WTC11 (cell line): ENCODE measurements at regions not wholly inside any gene's neighbourhood (a gene's known extent, or its start where the extent isn't known, plus 50 kb on each side); places are given as distances from the start of the nearest gene placed in this dataset.

ENCODE experiments used
- ATAC-seq: fragments of 200-7000 bp; cut with Tn5 transposase; 2 replicates; pipeline ENCODE4 v1.10.0; 2021; ENCODE audit warnings: mild to moderate bottlenecking, moderate library complexity
- CTCF ChIA-PET: fragments of 300-600 bp; sonication (Branson Sonifier 250); formaldehyde crosslinking; loops from one replicate; lab custom pipeline; 2021; ENCODE audit warnings: antibody characterized with exemption; lab: Charles Lee
- POLR2A ChIA-PET: fragments of 350-600 bp; sonication (Branson Sonifier 250); formaldehyde crosslinking; loops from one replicate; lab custom pipeline; 2021; ENCODE audit warnings: antibody characterized with exemption; lab: Charles Lee
- DNase-seq: peaks from one replicate; pipeline ENCODE4 v3.0.0; 2021; ENCODE audit warnings: low spot score
- H3K27ac Mint-ChIP-seq: 2 replicates; pipeline ENCODE4 v1.8.0; 2021; ENCODE audit warnings: mixed read lengths
- H3K27me3 Mint-ChIP-seq: 2 replicates; pipeline ENCODE4 v1.8.0; 2021; ENCODE audit warnings: low read depth, mild to moderate bottlenecking, moderate library complexity, mixed read lengths
- H3K36me3 Mint-ChIP-seq: 2 replicates; pipeline ENCODE4 v1.8.0; 2021; ENCODE audit warnings: mixed read lengths
- H3K4me1 Mint-ChIP-seq: 2 replicates; pipeline ENCODE4 v1.8.0; 2022; ENCODE audit warnings: mixed read lengths
- H3K4me3 Mint-ChIP-seq: 2 replicates; pipeline ENCODE4 v1.8.0; 2021; ENCODE audit warnings: mild to moderate bottlenecking, moderate library complexity, mixed read lengths
- H3K9me3 Mint-ChIP-seq: 2 replicates; pipeline ENCODE4 v1.8.0; 2021; ENCODE audit warnings: mixed read lengths
- ATF1 ChIP-seq: sonication (generic); formaldehyde crosslinking; IDR thresholded peaks from 2 replicates; pipeline ENCODE4 v1.8.1; 2023; ENCODE audit warnings: mild to moderate bottlenecking, moderate library complexity, missing genetic modification reagents
- E2F4 ChIP-seq: sonication (generic); formaldehyde crosslinking; IDR thresholded peaks from 2 replicates; pipeline ENCODE4 v1.8.1; 2022; ENCODE audit warnings: low read depth, mild to moderate bottlenecking, moderate library complexity, missing genetic modification reagents, borderline replicate concordance
- EMX1 ChIP-seq: fragments of 250-450 bp; sonication (Bioruptor Pico); IDR thresholded peaks from 2 replicates; pipeline ENCODE4 v1.8.0; 2021; ENCODE audit warnings: mild to moderate bottlenecking
- ESRRA ChIP-seq: sonication (generic); formaldehyde crosslinking; IDR thresholded peaks from 2 replicates; pipeline ENCODE4 v1.8.1; 2022; ENCODE audit warnings: mild to moderate bottlenecking, missing genetic modification reagents, borderline replicate concordance
- FOXJ3 ChIP-seq: sonication (generic); formaldehyde crosslinking; IDR thresholded peaks from 2 replicates; pipeline ENCODE4 v1.9.0; 2021; ENCODE audit warnings: missing genetic modification reagents, mild to moderate bottlenecking, borderline replicate concordance
- GRHL2 ChIP-seq: fragments of 250-450 bp; sonication (Bioruptor Pico); IDR thresholded peaks from 2 replicates; pipeline ENCODE4 v1.8.0; 2022; ENCODE audit warnings: mild to moderate bottlenecking, moderate library complexity; ENCODE audit not compliant: insufficient replicate concordance, severe bottlenecking
- HMGA2 ChIP-seq: fragments of 250-450 bp; sonication (Bioruptor Pico); IDR thresholded peaks from 2 replicates; pipeline ENCODE4 v1.4.0; 2021; ENCODE audit warnings: mild to moderate bottlenecking, moderate library complexity
- IRF1 ChIP-seq: sonication (generic); formaldehyde crosslinking; IDR thresholded peaks from 2 replicates; pipeline ENCODE4 v1.8.0; 2023; ENCODE audit warnings: missing genetic modification reagents
- IRF2 ChIP-seq: sonication (generic); formaldehyde crosslinking; IDR thresholded peaks from 2 replicates; pipeline ENCODE4 v1.8.0; 2022; ENCODE audit warnings: low read depth, missing genetic modification reagents, borderline replicate concordance
- MLX ChIP-seq: sonication (generic); formaldehyde crosslinking; IDR thresholded peaks from 2 replicates; pipeline ENCODE4 v1.8.1; 2023; ENCODE audit warnings: mild to moderate bottlenecking, missing genetic modification reagents, moderate library complexity
- MXD4 ChIP-seq: fragments of 250-450 bp; sonication (Bioruptor Pico); IDR thresholded peaks from 2 replicates; pipeline ENCODE4 v1.8.0; 2021; ENCODE audit warnings: mild to moderate bottlenecking, moderate library complexity, borderline replicate concordance
- NFATC4 ChIP-seq: fragments of 250-450 bp; sonication (Bioruptor Pico); IDR thresholded peaks from 2 replicates; pipeline ENCODE4 v1.9.0; 2021; ENCODE audit warnings: mild to moderate bottlenecking
- NFE2L1 ChIP-seq: sonication (generic); formaldehyde crosslinking; IDR thresholded peaks from 2 replicates; pipeline ENCODE4 v1.8.1; 2023; ENCODE audit warnings: missing genetic modification reagents
- NFYB ChIP-seq: sonication (generic); formaldehyde crosslinking; conservative IDR thresholded peaks from 2 replicates; pipeline ENCODE4 v1.8.0; 2022; ENCODE audit warnings: low read depth, missing genetic modification reagents
- NR2C2 ChIP-seq: sonication (generic); formaldehyde crosslinking; IDR thresholded peaks from 2 replicates; pipeline ENCODE4 v1.8.0; 2022; ENCODE audit warnings: mild to moderate bottlenecking, missing genetic modification reagents
- RELA ChIP-seq: sonication (generic); formaldehyde crosslinking; IDR thresholded peaks from 2 replicates; pipeline ENCODE4 v1.8.1; 2022; ENCODE audit warnings: missing genetic modification reagents, mild to moderate bottlenecking, borderline replicate concordance
- SP1 ChIP-seq: sonication (generic); formaldehyde crosslinking; conservative IDR thresholded peaks from 2 replicates; pipeline ENCODE4 v1.8.1; 2022; ENCODE audit warnings: missing genetic modification reagents
- TP53 ChIP-seq: sonication (generic); formaldehyde crosslinking; IDR thresholded peaks from 2 replicates; pipeline ENCODE4 v1.8.1; 2023; ENCODE audit warnings: mild to moderate bottlenecking, missing genetic modification reagents
- ZNF121 ChIP-seq: sonication (generic); formaldehyde crosslinking; IDR thresholded peaks from 2 replicates; pipeline ENCODE4 v1.8.0; 2023; ENCODE audit warnings: missing genetic modification reagents
- ZNF138 ChIP-seq: sonication (generic); formaldehyde crosslinking; conservative IDR thresholded peaks from 2 replicates; pipeline ENCODE4 v1.8.1; 2022; ENCODE audit warnings: mild to moderate bottlenecking, moderate library complexity, missing genetic modification reagents
- ZNF281 ChIP-seq: sonication (generic); formaldehyde crosslinking; IDR thresholded peaks from 2 replicates; pipeline ENCODE4 v1.8.0; 2023; ENCODE audit warnings: mild to moderate bottlenecking, missing genetic modification reagents

GRCh38 chr6:68139130-68139529, 496.0 kb upstream of the ADGRB3 start:
- peaks cover 52% of the 10 kb centered on the region for H3K9me3 Mint-ChIP-seq
- DNase-seq (peak; percentile 26), ATAC-seq (peak; percentile 98)
- CTCF ChIA-PET, result no interaction called here
- peak overlapping the region; percentile 8; the same call in 1 of the 2 replicates for H3K4me3 Mint-ChIP-seq
- POLR2A ChIA-PET, result no interaction called here
- H3K27me3 Mint-ChIP-seq, result peaks cover 7% of the 10 kb centered on the region
- H3K4me1 Mint-ChIP-seq, result peaks cover 23% of the 10 kb centered on the region
- no peak overlapping the region for H3K27ac Mint-ChIP-seq
- TF ChIP-seq EMX1 (CRISPR knock-in tag), result no peak
- 0 out of 2 replicates have a peak, but pooled peaks have one; percentile 34 for TF ChIP-seq SP1 (CRISPR knock-in tag)
- no peak for TF ChIP-seq RELA (CRISPR knock-in tag)
- TF ChIP-seq NR2C2 (CRISPR knock-in tag), result no peak
- TF ChIP-seq, all 79 proteins: peak for 1
- peaks cover 27% of the 10 kb centered on the region for H3K36me3 Mint-ChIP-seq

GRCh38 chr6:68134796-68135195, 500.3 kb upstream of the ADGRB3 start:
- ATAC-seq, result no peak
- Mint-ChIP-seq H3K36me3 (no peaks in the 10 kb centered on the region), H3K9me3 (peaks cover 29% of the 10 kb centered on the region), H3K27ac (no peak overlapping the region), H3K4me1 (peaks cover 17% of the 10 kb centered on the region), H3K4me3 (no peak overlapping the region), H3K27me3 (no peaks in the 10 kb centered on the region)
- POLR2A ChIA-PET, result no interaction called here
- CTCF ChIA-PET, result no interaction called here
- DNase-seq, result no peak
- TF ChIP-seq ZNF121 (CRISPR knock-in tag) (no peak), ZNF138 (CRISPR knock-in tag) (no peak)

GRCh38 chr6:68128211-68128610, 506.9 kb upstream of the ADGRB3 start:
- Mint-ChIP-seq H3K4me3 (no peak overlapping the region), H3K4me1 (no peaks in the 10 kb centered on the region), H3K27me3 (no peaks in the 10 kb centered on the region), H3K36me3 (peaks cover 5% of the 10 kb centered on the region), H3K27ac (no peak overlapping the region), H3K9me3 (peaks cover 9% of the 10 kb centered on the region)
- POLR2A ChIA-PET, result no interaction called here
- CTCF ChIA-PET, result no interaction called here
- DNase-seq (no peak), ATAC-seq (no peak)
- TF ChIP-seq IRF1, result no peak
- TF ChIP-seq FOXJ3 (CRISPR knock-in tag), result no peak
- TF ChIP-seq ESRRA (CRISPR knock-in tag), result no peak
- no peak for TF ChIP-seq GRHL2
- no peak for TF ChIP-seq MLX (CRISPR knock-in tag)
- TF ChIP-seq IRF2 (CRISPR knock-in tag), result no peak

GRCh38 chr6:68127074-68127473, 508.0 kb upstream of the ADGRB3 start:
- TF ChIP-seq MXD4, result no peak
- TF ChIP-seq RELA (CRISPR knock-in tag), result no peak
- TF ChIP-seq TP53, result no peak
- TF ChIP-seq ZNF281 (CRISPR knock-in tag), result no peak
- TF ChIP-seq NFATC4, result no peak
- no peak for TF ChIP-seq NFYB (CRISPR knock-in tag)
- no peak for TF ChIP-seq ATF1 (CRISPR knock-in tag)
- TF ChIP-seq MLX (CRISPR knock-in tag), result no peak
- TF ChIP-seq E2F4 (CRISPR knock-in tag), result no peak
- TF ChIP-seq NFE2L1 (CRISPR knock-in tag), result no peak
- TF ChIP-seq HMGA2 (CRISPR knock-in tag), result no peak
- ATAC-seq (no peak), DNase-seq (no peak)
- Mint-ChIP-seq H3K4me1 (no peaks in the 10 kb centered on the region), H3K9me3 (peaks cover 20% of the 10 kb centered on the region), H3K36me3 (peaks cover 15% of the 10 kb centered on the region), H3K27ac (no peak overlapping the region), H3K4me3 (no peak overlapping the region), H3K27me3 (no peaks in the 10 kb centered on the region)
- ChIA-PET POLR2A (no interaction called here), CTCF (no interaction called here)
